ENCODE measurements at regions not wholly inside any gene's neighbourhood (a gene's known extent, or its start where the extent isn't known, plus 50 kb on each side); places are given as distances from the start of the nearest gene placed in this dataset.
"Not testable (repeated sequence)": the region's sequence is repeated elsewhere in the genome, so short reads cannot be mapped to it uniquely, and the experiment has no call there.

DNA sequence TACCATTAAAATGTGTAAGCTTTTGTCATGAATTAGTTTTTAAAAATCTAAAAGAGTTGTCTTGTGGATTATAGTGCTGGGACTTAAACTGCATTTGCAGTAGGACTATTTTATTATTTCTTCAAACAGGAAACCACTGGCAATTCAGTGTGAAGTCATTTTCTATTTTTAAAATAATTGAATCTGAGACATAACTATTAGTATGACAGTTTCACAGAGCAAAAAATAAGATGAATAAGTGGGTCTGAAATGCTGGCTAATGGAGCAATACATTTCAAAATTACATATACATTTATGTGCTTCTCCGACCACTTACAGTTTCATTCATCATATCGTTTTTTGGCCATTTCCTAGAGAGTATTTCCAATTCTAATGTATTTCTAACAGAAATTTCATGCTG, 75.3 kb upstream of the RAPGEF2 start:
- no peaks in the 10 kb centered on the region for H3K36me3 Mint-ChIP-seq (ENCODE audit: unreplicated experiment)
- H3K4me3 Mint-ChIP-seq (ENCODE audit: unreplicated experiment) = no peak overlapping the region
- H3K27me3 Mint-ChIP-seq (ENCODE audit: unreplicated experiment) = no peaks in the 10 kb centered on the region
- no peaks in the 10 kb centered on the region for H3K4me1 Mint-ChIP-seq (ENCODE audit: low read depth, unreplicated experiment)
- no peak for DNase-seq
- no peaks in the 10 kb centered on the region for H3K9me3 Mint-ChIP-seq (ENCODE audit: unreplicated experiment)
- TF ChIP-seq, protein P1, sequence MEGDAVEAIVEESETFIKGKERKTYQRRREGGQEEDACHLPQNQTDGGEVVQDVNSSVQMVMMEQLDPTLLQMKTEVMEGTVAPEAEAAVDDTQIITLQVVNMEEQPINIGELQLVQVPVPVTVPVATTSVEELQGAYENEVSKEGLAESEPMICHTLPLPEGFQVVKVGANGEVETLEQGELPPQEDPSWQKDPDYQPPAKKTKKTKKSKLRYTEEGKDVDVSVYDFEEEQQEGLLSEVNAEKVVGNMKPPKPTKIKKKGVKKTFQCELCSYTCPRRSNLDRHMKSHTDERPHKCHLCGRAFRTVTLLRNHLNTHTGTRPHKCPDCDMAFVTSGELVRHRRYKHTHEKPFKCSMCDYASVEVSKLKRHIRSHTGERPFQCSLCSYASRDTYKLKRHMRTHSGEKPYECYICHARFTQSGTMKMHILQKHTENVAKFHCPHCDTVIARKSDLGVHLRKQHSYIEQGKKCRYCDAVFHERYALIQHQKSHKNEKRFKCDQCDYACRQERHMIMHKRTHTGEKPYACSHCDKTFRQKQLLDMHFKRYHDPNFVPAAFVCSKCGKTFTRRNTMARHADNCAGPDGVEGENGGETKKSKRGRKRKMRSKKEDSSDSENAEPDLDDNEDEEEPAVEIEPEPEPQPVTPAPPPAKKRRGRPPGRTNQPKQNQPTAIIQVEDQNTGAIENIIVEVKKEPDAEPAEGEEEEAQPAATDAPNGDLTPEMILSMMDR (IDR thresholded peaks at IDR 0.05; ENCODE audit: partially characterized antibody, unreplicated experiment) = no peak
- H3K27ac Mint-ChIP-seq (ENCODE audit: unreplicated experiment) = no peak overlapping the region

- H3K4me3 Mint-ChIP-seq (ENCODE audit: unreplicated experiment) = no peak overlapping the region
- TF ChIP-seq, protein P1 (IDR thresholded peaks at IDR 0.05; ENCODE audit: partially characterized antibody, unreplicated experiment) = no peak
- H3K27ac Mint-ChIP-seq (ENCODE audit: unreplicated experiment) = no peak overlapping the region
- H3K36me3 Mint-ChIP-seq (ENCODE audit: unreplicated experiment) = no peaks in the 10 kb centered on the region
- H3K4me1 Mint-ChIP-seq (ENCODE audit: low read depth, unreplicated experiment) = no peaks in the 10 kb centered on the region
- H3K27me3 Mint-ChIP-seq (ENCODE audit: unreplicated experiment) = no peaks in the 10 kb centered on the region
- no peak for DNase-seq
- no peaks in the 10 kb centered on the region for H3K9me3 Mint-ChIP-seq (ENCODE audit: unreplicated experiment)
Observed at GRCh38 chr4:159029481-159029880, 73.4 kb upstream of the RAPGEF2 start.

- H3K9me3 Mint-ChIP-seq (ENCODE audit: unreplicated experiment); H3K27ac Mint-ChIP-seq (ENCODE audit: unreplicated experiment); H3K4me1 Mint-ChIP-seq (ENCODE audit: low read depth, unreplicated experiment); DNase-seq; H3K27me3 Mint-ChIP-seq (ENCODE audit: unreplicated experiment); H3K36me3 Mint-ChIP-seq (ENCODE audit: unreplicated experiment); H3K4me3 Mint-ChIP-seq (ENCODE audit: unreplicated experiment): not testable (repeated sequence)
Observed at GRCh38 chr4:159030297-159030696, 72.6 kb upstream of the RAPGEF2 start.

DNA sequence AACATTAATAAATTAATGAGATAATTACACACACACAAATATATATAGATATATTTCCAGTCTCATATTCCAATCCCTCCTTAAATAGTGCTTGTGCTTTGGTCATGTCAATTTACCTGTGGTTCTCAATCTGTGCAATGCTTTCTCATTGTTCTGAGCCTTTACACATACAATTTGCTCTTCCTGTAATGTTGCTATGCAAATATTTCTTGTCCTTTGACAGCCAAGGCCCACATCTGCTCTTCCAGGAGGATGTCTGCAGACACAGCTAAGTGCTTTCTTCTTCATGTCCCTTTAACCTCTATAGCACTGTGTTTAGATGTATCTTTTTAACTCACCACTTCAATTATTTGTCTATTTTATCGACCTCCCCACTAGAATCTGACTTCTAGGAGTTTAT, 67.3 kb upstream of the RAPGEF2 start:
- H3K27ac Mint-ChIP-seq (ENCODE audit: unreplicated experiment) = no peak overlapping the region
- no peak for DNase-seq
- no peak overlapping the region for H3K4me3 Mint-ChIP-seq (ENCODE audit: unreplicated experiment)
- H3K4me1 Mint-ChIP-seq (ENCODE audit: low read depth, unreplicated experiment) = peaks cover 7% of the 10 kb centered on the region
- TF ChIP-seq, protein P1 (IDR thresholded peaks at IDR 0.05; ENCODE audit: partially characterized antibody, unreplicated experiment) = no peak
- no peaks in the 10 kb centered on the region for H3K9me3 Mint-ChIP-seq (ENCODE audit: unreplicated experiment)
- no peaks in the 10 kb centered on the region for H3K36me3 Mint-ChIP-seq (ENCODE audit: unreplicated experiment)
- no peaks in the 10 kb centered on the region for H3K27me3 Mint-ChIP-seq (ENCODE audit: unreplicated experiment)

- Mint-ChIP-seq H3K4me1 (ENCODE audit: low read depth, unreplicated experiment) (peaks cover 7% of the 10 kb centered on the region), H3K27ac (ENCODE audit: unreplicated experiment) (no peak overlapping the region), H3K36me3 (ENCODE audit: unreplicated experiment) (no peaks in the 10 kb centered on the region), H3K27me3 (ENCODE audit: unreplicated experiment) (no peaks in the 10 kb centered on the region), H3K9me3 (ENCODE audit: unreplicated experiment) (no peaks in the 10 kb centered on the region), H3K4me3 (ENCODE audit: unreplicated experiment) (no peak overlapping the region)
- TF ChIP-seq, protein P1 (IDR thresholded peaks at IDR 0.05; ENCODE audit: partially characterized antibody, unreplicated experiment) = no peak
- DNase-seq = no peak
Observed at GRCh38 chr4:159038536-159038935, 64.3 kb upstream of the RAPGEF2 start.

Data from glutamatergic neuron (in vitro differentiated cells).